Endothelial cell of umbilical vein (primary cell): ENCODE measurements at regions not wholly inside any gene's neighbourhood (a gene's known extent, or its start where the extent isn't known, plus 50 kb on each side); places are given as distances from the start of the nearest gene placed in this dataset.

ENCODE experiments used
- BruUV-seq: library from RNA; stranded (reverse); fragments of 400-500 nt; replicated peaks from 2 replicates; lab custom pipeline; 2021; lab: Mats Ljungman, UMichigan
- CTCF ChIA-PET: fragments of 300-600, 350-600 bp; sonication (Branson Sonifier 250); formaldehyde crosslinking; loops from one replicate; lab custom pipeline; 2021; ENCODE audit warnings: antibody characterized with exemption, inconsistent platforms; lab: Charles Lee
- POLR2A ChIA-PET: fragments of 300-600, 350-600 bp; sonication (Branson Sonifier 250); formaldehyde crosslinking; loops from one replicate; lab custom pipeline; 2021; ENCODE audit warnings: antibody characterized with exemption, inconsistent platforms; lab: Charles Lee
- DNase-seq: peaks from one replicate; pipeline ENCODE4 v3.0.0-alpha.2; 2011; ENCODE audit warnings: low read depth, low spot score
- FAIRE-seq: peaks from 2 replicates; lab custom pipeline; 2011; peaks lifted over from hg19 to GRCh38; lab: Jason Lieb, UNC
- H2AFZ ChIP-seq: 2 replicates; pipeline ENCODE4 v1.6.0; 2012; ENCODE audit warnings: low read depth, low read length, control low read depth, inconsistent platforms
- H3K27ac ChIP-seq: 2 replicates; pipeline ENCODE4 v1.5.1; 2011; ENCODE audit warnings: low read depth, mild to moderate bottlenecking, control low read depth, low read length, moderate library complexity; ENCODE audit not compliant: insufficient read depth
- H3K27me3 ChIP-seq, 2 experiments: 2 replicates each; pipeline versions ENCODE4 v1.6.0 to v1.6.1; 2011; ENCODE audit warnings: low read length in 2 of 2, mixed read lengths in 1 of 2; ENCODE audit not compliant: control insufficient read depth in 2 of 2, insufficient read depth in 2 of 2
- H3K36me3 ChIP-seq, 2 experiments: 2 replicates in 1 of 2; 3 replicates in 1 of 2; pipeline ENCODE4 v1.5.1; 2011; ENCODE audit warnings: low read length in 2 of 2, mild to moderate bottlenecking in 1 of 2, moderate library complexity in 1 of 2; ENCODE audit not compliant: control insufficient read depth in 2 of 2, insufficient read depth in 2 of 2; ENCODE audit errors: extremely low read depth in 1 of 2
- H3K4me1 ChIP-seq: 3 replicates; pipeline ENCODE4 v1.5.1; 2011; ENCODE audit warnings: mild to moderate bottlenecking, low read length; ENCODE audit not compliant: control insufficient read depth, insufficient read depth; ENCODE audit errors: extremely low read depth
- H3K4me2 ChIP-seq: 2 replicates; pipeline ENCODE4 v1.6.1; 2011; ENCODE audit warnings: low read length, control low read depth, mixed read lengths; ENCODE audit not compliant: insufficient read depth
- H3K4me3 ChIP-seq, 3 experiments: fragments of 200-600 bp in 1 of 3; sonication (generic), shearing (Covaris generic) in 1 of 3; replicated peaks in 1 of 3; 2 replicates each; pipeline ENCODE4 v1.5.1; 2011 to 2016; ENCODE audit warnings: control low read depth in 3 of 3, low read length in 3 of 3, mild to moderate bottlenecking in 2 of 3, inconsistent platforms in 1 of 3, low read depth in 1 of 3, moderate library complexity in 1 of 3; ENCODE audit not compliant: insufficient read depth in 1 of 3
- H3K79me2 ChIP-seq: 2 replicates; pipeline ENCODE4 v1.6.0; 2012; ENCODE audit warnings: low read length, inconsistent platforms; ENCODE audit not compliant: control insufficient read depth, insufficient read depth
- H3K9ac ChIP-seq: replicated peaks from 2 replicates; pipeline ENCODE3; 2011; ENCODE audit warnings: low read length, control low read depth; ENCODE audit not compliant: insufficient read depth; ENCODE audit errors: extremely low read depth
- H3K9me1 ChIP-seq: replicated peaks from 3 replicates; pipeline ENCODE4 v1.6.0; 2011; ENCODE audit warnings: mild to moderate bottlenecking, low read length; ENCODE audit not compliant: control insufficient read depth, insufficient read depth; ENCODE audit errors: extremely low read depth
- H3K9me3 ChIP-seq: replicated peaks from 2 replicates; pipeline ENCODE4 v1.5.1; 2012; ENCODE audit warnings: low read length, inconsistent platforms; ENCODE audit not compliant: control insufficient read depth, insufficient read depth
- H4K20me1 ChIP-seq: replicated peaks from 2 replicates; pipeline ENCODE3; 2011; ENCODE audit warnings: mild to moderate bottlenecking, low read length; ENCODE audit not compliant: control insufficient read depth, insufficient read depth; ENCODE audit errors: extremely low read depth
- EZH2 ChIP-seq: IDR thresholded peaks from 2 replicates; pipeline ENCODE4 v1.6.1; 2012; ENCODE audit warnings: borderline replicate concordance, low read depth, mild to moderate bottlenecking, moderate library complexity, low read length, inconsistent platforms; ENCODE audit not compliant: severe bottlenecking
- FOS ChIP-seq: IDR thresholded peaks from 2 replicates; pipeline ENCODE4 v1.6.1; 2011; ENCODE audit warnings: mild to moderate bottlenecking, low read length, moderate library complexity, borderline replicate concordance; ENCODE audit not compliant: insufficient read depth
- GATA2 ChIP-seq: IDR thresholded peaks from 2 replicates; pipeline ENCODE4 v1.7.0; 2011; ENCODE audit warnings: low read depth, mild to moderate bottlenecking, moderate library complexity, mixed read lengths, low read length; ENCODE audit not compliant: insufficient read length, insufficient read depth
- JUN ChIP-seq: IDR thresholded peaks from 2 replicates; pipeline ENCODE4 v1.6.1; 2011; ENCODE audit warnings: borderline replicate concordance, low read depth; ENCODE audit not compliant: insufficient read length, insufficient read depth
- MAX ChIP-seq: IDR thresholded peaks from 2 replicates; pipeline ENCODE4 v1.6.1; 2011; ENCODE audit not compliant: insufficient read depth, insufficient read length
- MYC ChIP-seq: IDR thresholded peaks from one replicate; pipeline ENCODE4 v1.6.1; 2011; ENCODE audit warnings: mild to moderate bottlenecking, low read depth, low read length
- POLR2A ChIP-seq: IDR thresholded peaks from 2 replicates; pipeline ENCODE4 v1.6.1; 2012; ENCODE audit warnings: low read depth, mild to moderate bottlenecking, control low read depth, low read length
- POLR2AphosphoS5 ChIP-seq: IDR thresholded peaks from 2 replicates; pipeline ENCODE4 v1.6.1; 2012; ENCODE audit warnings: low read depth, mild to moderate bottlenecking, control low read depth, low read length, moderate library complexity; ENCODE audit not compliant: insufficient read depth
- dilution Hi-C: fragments of 300-500 bp; cut with MboI; formaldehyde crosslinking; loops from one replicate; pipeline ENCODE4 v1.15.0; 2019; ENCODE audit warnings: low sequenced_read_pairs; ENCODE audit not compliant: extremely low pct_ligation_motif_present
- intact Hi-C: fragments of 100-400 bp; cut with micrococcal nuclease; formaldehyde crosslinking; loops from one replicate; pipeline ENCODE4 v1.10.0; 2022
- TF ChIP-seq, protein P1 (sequence below), 2 donors: IDR thresholded peaks; 1 replicate in 1 of 2; 2 replicates in 1 of 2; pipeline ENCODE4 v1.5.1; 2011; ENCODE audit warnings: low read length in 2 of 2, mild to moderate bottlenecking in 2 of 2, moderate library complexity in 2 of 2, control low read depth in 1 of 2, inconsistent platforms in 1 of 2, low read depth in 1 of 2; ENCODE audit not compliant: insufficient read depth in 1 of 2; ENCODE audit errors: extremely low read depth in 1 of 2

DNA sequence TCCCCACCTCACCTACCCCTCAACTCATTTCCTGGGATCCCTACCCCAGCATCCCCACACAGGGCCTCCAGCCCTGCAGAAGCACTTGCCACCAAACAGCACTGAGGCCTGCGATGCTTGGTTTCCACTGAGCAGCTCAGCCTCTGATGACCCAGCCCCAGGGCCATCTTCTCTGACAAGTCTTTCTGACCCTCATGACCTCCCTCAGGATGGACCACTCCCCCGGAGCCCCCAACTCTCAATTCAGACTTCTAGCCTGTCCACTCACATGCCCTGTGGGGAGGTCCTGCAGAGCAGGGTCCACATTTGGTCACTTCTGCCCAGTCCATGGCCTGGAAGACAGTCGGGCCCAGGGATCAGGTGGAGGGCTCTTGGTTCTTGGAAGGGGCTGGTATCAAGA lies 63.4 kb upstream of the SPATA12 start:
- intact Hi-C loops (loop anchor here (2.0 to 10.0 kb wide), 4 partner anchors 105 to 230 kb away; partner anchors contain the start of gene APPL1), dilution Hi-C loops (no loop called here)
- no peaks in the 10 kb centered on the region for H3K9me1 ChIP-seq
- H3K9me3 ChIP-seq, result no peaks in the 10 kb centered on the region
- H3K9ac ChIP-seq, result no peak overlapping the region
- DNase-seq, result no peak
- H3K4me1 ChIP-seq, result peaks cover 3% of the 10 kb centered on the region
- ChIA-PET CTCF (interaction anchor here (1.2 to 3.4 kb wide), 7 partner anchors 8 to 301 kb away, joined by 3 to 18 read pairs (median 7); no protein-coding TSS in a partner anchor), POLR2A (no interaction called here)
- no peak for FAIRE-seq
- no peaks in the 10 kb centered on the region for H3K36me3 ChIP-seq
- no peak overlapping the region for H3K4me3 ChIP-seq
- no peak overlapping the region for H3K4me2 ChIP-seq
- no TSS peak for BruUV-seq
- no peak overlapping the region for H2AFZ ChIP-seq
- TF ChIP-seq, protein P1, sequence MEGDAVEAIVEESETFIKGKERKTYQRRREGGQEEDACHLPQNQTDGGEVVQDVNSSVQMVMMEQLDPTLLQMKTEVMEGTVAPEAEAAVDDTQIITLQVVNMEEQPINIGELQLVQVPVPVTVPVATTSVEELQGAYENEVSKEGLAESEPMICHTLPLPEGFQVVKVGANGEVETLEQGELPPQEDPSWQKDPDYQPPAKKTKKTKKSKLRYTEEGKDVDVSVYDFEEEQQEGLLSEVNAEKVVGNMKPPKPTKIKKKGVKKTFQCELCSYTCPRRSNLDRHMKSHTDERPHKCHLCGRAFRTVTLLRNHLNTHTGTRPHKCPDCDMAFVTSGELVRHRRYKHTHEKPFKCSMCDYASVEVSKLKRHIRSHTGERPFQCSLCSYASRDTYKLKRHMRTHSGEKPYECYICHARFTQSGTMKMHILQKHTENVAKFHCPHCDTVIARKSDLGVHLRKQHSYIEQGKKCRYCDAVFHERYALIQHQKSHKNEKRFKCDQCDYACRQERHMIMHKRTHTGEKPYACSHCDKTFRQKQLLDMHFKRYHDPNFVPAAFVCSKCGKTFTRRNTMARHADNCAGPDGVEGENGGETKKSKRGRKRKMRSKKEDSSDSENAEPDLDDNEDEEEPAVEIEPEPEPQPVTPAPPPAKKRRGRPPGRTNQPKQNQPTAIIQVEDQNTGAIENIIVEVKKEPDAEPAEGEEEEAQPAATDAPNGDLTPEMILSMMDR (IDR thresholded peaks at IDR 0.05; ENCODE audit: extremely low read depth in 1 of 2, insufficient read depth in 1 of 2, low read depth in 1 of 2, low read length in 2 of 2), result no peak
- TF ChIP-seq POLR2AphosphoS5 (no peak), EZH2 (no peak), MAX (no peak), JUN (no peak), GATA2 (no peak), MYC (no peak), FOS (no peak), POLR2A (no peak)
- H3K27me3 ChIP-seq, result no peaks in the 10 kb centered on the region
- H3K27ac ChIP-seq, result no peak overlapping the region
- no peaks in the 10 kb centered on the region for H3K79me2 ChIP-seq
- no peaks in the 10 kb centered on the region for H4K20me1 ChIP-seq
